ENCODE measurements at regions not wholly inside any gene's neighbourhood (a gene's known extent, or its start where the extent isn't known, plus 50 kb on each side); places are given as distances from the start of the nearest gene placed in this dataset.

DNA sequence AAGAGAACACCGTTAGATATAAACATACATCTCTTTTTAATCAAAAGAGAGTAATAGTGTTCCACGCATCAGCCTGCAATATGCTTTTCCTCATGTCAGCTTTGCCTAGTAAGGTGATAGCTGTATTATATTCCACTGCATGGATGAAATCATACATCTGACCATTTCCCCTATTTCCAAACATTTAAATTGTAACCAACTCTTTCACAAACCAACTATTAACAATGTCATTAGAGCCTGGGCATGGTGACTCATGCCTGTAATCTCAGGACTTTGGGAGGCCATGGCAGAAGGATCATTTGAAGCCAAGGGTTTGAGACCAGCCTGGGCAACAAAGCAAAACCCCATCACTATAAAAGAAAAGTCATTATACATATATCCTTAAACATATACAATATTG, 284.8 kb downstream of the BCL11A start (continued):
- TF ChIP-seq, protein P1, sequence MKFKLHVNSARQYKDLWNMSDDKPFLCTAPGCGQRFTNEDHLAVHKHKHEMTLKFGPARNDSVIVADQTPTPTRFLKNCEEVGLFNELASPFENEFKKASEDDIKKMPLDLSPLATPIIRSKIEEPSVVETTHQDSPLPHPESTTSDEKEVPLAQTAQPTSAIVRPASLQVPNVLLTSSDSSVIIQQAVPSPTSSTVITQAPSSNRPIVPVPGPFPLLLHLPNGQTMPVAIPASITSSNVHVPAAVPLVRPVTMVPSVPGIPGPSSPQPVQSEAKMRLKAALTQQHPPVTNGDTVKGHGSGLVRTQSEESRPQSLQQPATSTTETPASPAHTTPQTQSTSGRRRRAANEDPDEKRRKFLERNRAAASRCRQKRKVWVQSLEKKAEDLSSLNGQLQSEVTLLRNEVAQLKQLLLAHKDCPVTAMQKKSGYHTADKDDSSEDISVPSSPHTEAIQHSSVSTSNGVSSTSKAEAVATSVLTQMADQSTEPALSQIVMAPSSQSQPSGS (IDR thresholded peaks at IDR 0.05; ENCODE audit: low read length), result no peak
- TF ChIP-seq SP4 (IDR thresholded peaks at IDR 0.05; ENCODE audit: low read length) (no peak), TAF7 (optimal IDR thresholded peaks at IDR 0.05; ENCODE audit: borderline replicate concordance, low read depth, low read length) (no peak)
